ENCODE measurements at regions not wholly inside any gene's neighbourhood (a gene's known extent, or its start where the extent isn't known, plus 50 kb on each side); places are given as distances from the start of the nearest gene placed in this dataset.

DNA sequence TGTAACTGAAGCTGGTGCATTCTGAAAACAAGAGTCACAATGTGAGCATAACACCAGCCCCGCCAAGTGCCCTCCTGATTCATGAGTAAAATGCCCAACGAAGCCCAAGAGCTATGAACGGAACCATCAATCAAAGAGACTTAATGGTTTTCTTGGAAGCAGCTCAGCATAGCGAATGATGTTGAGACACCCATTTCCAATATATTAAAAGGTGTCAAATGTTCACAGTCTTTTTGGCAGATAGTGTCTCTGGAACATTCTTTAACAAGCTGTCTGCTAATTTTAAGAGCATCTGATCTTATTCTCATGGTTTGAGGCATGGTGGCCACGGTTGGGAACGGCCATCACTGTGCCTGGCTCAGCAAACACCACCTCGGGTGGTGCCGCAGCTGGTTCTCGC is 133.4 kb upstream of the USP29 start:
- Histone ChIP-seq H3K4me2 (ENCODE audit: low read length) (no peak overlapping the region), H3K79me2 (ENCODE audit: insufficient read depth, low read length) (no peaks in the 10 kb centered on the region), H3K9me3 (ENCODE audit: control insufficient read depth in 1 of 2, insufficient read depth in 1 of 2, low read depth in 1 of 2, low read length in 2 of 2) (peaks cover 11 to 30% of the 10 kb centered on the region in 2 experiments; a peak in 2 of 4 replicates), H3K9me2 (ENCODE audit: insufficient read depth) (no peaks in the 10 kb centered on the region), H4K20me1 (ENCODE audit: insufficient read depth) (no peaks in the 10 kb centered on the region), H2AFZ (ENCODE audit: low read depth, low read length, poor library complexity, severe bottlenecking) (no peak overlapping the region), H3K4me1 (ENCODE audit: control insufficient read depth in 1 of 2, insufficient read depth in 2 of 2, low read length in 2 of 2) (no peaks in the 10 kb centered on the region), H3K9ac (ENCODE audit: low read length) (no peak overlapping the region), H3K4me3 (replicated peaks in 1 of 2; ENCODE audit: low read depth in 1 of 2, low read length in 2 of 2) (no peak overlapping the region), H3K27ac (ENCODE audit: low read depth, low read length) (no peak overlapping the region), H3K27me3 (ENCODE audit: insufficient read depth, low read length) (no peaks in the 10 kb centered on the region), H3K36me3 (ENCODE audit: control insufficient read depth in 1 of 2, insufficient read depth in 2 of 2, low read length in 2 of 2) (no peaks in the 10 kb centered on the region)
- TF ChIP-seq CBX3 (IDR thresholded peaks at IDR 0.05; ENCODE audit: low read depth) = no peak
- TF ChIP-seq TCF7L2 (IDR thresholded peaks at IDR 0.05; ENCODE audit: borderline replicate concordance, extremely low read depth, insufficient read depth, insufficient read length) = no peak
- TF ChIP-seq RAD21 (IDR thresholded peaks at IDR 0.05; ENCODE audit: low read depth) = no peak
- TF ChIP-seq SRF (IDR thresholded peaks at IDR 0.05; ENCODE audit: low read depth) = no peak
- no peak for TF ChIP-seq YY1 (IDR thresholded peaks at IDR 0.05; ENCODE audit: extremely low read depth, insufficient replicate concordance, low read depth, low read length)
- TF ChIP-seq FOSL1 (IDR thresholded peaks at IDR 0.05; ENCODE audit: low read depth) = no peak
- TF ChIP-seq JUND (IDR thresholded peaks at IDR 0.05) = no peak
- TF ChIP-seq, protein P1, sequence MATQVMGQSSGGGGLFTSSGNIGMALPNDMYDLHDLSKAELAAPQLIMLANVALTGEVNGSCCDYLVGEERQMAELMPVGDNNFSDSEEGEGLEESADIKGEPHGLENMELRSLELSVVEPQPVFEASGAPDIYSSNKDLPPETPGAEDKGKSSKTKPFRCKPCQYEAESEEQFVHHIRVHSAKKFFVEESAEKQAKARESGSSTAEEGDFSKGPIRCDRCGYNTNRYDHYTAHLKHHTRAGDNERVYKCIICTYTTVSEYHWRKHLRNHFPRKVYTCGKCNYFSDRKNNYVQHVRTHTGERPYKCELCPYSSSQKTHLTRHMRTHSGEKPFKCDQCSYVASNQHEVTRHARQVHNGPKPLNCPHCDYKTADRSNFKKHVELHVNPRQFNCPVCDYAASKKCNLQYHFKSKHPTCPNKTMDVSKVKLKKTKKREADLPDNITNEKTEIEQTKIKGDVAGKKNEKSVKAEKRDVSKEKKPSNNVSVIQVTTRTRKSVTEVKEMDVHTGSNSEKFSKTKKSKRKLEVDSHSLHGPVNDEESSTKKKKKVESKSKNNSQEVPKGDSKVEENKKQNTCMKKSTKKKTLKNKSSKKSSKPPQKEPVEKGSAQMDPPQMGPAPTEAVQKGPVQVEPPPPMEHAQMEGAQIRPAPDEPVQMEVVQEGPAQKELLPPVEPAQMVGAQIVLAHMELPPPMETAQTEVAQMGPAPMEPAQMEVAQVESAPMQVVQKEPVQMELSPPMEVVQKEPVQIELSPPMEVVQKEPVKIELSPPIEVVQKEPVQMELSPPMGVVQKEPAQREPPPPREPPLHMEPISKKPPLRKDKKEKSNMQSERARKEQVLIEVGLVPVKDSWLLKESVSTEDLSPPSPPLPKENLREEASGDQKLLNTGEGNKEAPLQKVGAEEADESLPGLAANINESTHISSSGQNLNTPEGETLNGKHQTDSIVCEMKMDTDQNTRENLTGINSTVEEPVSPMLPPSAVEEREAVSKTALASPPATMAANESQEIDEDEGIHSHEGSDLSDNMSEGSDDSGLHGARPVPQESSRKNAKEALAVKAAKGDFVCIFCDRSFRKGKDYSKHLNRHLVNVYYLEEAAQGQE (IDR thresholded peaks at IDR 0.05; ENCODE audit: low read depth) = no peak
- TF ChIP-seq ZNF274 (IDR thresholded peaks at IDR 0.05; ENCODE audit: low read depth, low read length) = no peak
- no peak for TF ChIP-seq SP1 (IDR thresholded peaks at IDR 0.05; ENCODE audit: low read depth)
- TF ChIP-seq, protein P2, sequence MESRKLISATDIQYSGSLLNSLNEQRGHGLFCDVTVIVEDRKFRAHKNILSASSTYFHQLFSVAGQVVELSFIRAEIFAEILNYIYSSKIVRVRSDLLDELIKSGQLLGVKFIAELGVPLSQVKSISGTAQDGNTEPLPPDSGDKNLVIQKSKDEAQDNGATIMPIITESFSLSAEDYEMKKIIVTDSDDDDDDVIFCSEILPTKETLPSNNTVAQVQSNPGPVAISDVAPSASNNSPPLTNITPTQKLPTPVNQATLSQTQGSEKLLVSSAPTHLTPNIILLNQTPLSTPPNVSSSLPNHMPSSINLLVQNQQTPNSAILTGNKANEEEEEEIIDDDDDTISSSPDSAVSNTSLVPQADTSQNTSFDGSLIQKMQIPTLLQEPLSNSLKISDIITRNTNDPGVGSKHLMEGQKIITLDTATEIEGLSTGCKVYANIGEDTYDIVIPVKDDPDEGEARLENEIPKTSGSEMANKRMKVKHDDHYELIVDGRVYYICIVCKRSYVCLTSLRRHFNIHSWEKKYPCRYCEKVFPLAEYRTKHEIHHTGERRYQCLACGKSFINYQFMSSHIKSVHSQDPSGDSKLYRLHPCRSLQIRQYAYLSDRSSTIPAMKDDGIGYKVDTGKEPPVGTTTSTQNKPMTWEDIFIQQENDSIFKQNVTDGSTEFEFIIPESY (IDR thresholded peaks at IDR 0.05; ENCODE audit: extremely low read depth, insufficient replicate concordance, low read length) = no peak
- TF ChIP-seq, protein P3, sequence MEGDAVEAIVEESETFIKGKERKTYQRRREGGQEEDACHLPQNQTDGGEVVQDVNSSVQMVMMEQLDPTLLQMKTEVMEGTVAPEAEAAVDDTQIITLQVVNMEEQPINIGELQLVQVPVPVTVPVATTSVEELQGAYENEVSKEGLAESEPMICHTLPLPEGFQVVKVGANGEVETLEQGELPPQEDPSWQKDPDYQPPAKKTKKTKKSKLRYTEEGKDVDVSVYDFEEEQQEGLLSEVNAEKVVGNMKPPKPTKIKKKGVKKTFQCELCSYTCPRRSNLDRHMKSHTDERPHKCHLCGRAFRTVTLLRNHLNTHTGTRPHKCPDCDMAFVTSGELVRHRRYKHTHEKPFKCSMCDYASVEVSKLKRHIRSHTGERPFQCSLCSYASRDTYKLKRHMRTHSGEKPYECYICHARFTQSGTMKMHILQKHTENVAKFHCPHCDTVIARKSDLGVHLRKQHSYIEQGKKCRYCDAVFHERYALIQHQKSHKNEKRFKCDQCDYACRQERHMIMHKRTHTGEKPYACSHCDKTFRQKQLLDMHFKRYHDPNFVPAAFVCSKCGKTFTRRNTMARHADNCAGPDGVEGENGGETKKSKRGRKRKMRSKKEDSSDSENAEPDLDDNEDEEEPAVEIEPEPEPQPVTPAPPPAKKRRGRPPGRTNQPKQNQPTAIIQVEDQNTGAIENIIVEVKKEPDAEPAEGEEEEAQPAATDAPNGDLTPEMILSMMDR (IDR thresholded peaks at IDR 0.05 in 2 of 3, conservative IDR thresholded peaks at IDR 0.05 in 1 of 3; ENCODE audit: borderline replicate concordance in 1 of 3, insufficient read depth in 1 of 3, low read depth in 2 of 3, low read length in 2 of 3) = no peak
- no peak for TF ChIP-seq ELF1 (IDR thresholded peaks at IDR 0.05; ENCODE audit: borderline replicate concordance, low read depth)
- no TSS peak for BruUV-seq (replicated peaks)
- ChIA-PET POLR2A (no interaction called here), RAD21 (ENCODE audit: low non-redundant PET in 1 of 2, low total read pairs in 2 of 2, uncharacterized antibody in 2 of 2, unreplicated experiment in 2 of 2) (no interaction called here), CTCF (no interaction called here)
- intact Hi-C loops (cut with micrococcal nuclease) = no loop called here
- ATAC-seq = no peak
- DNase-seq (ENCODE audit: low read depth, low spot score) = no peak
